GM12872 (cell line): ENCODE measurements at regions not wholly inside any gene's neighbourhood (a gene's known extent, or its start where the extent isn't known, plus 50 kb on each side); places are given as distances from the start of the nearest gene placed in this dataset.

ENCODE experiments used
- CTCF ChIP-seq: IDR thresholded peaks from 3 replicates; pipeline ENCODE4 v1.5.1; 2011; ENCODE audit warnings: low read depth, mild to moderate bottlenecking, low read length, moderate library complexity; ENCODE audit not compliant: insufficient read depth

- no peak for TF ChIP-seq CTCF
These were observed 198.1 kb upstream of the NCAM2 start for GRCh38 chr21:20800106-20800505.

DNA sequence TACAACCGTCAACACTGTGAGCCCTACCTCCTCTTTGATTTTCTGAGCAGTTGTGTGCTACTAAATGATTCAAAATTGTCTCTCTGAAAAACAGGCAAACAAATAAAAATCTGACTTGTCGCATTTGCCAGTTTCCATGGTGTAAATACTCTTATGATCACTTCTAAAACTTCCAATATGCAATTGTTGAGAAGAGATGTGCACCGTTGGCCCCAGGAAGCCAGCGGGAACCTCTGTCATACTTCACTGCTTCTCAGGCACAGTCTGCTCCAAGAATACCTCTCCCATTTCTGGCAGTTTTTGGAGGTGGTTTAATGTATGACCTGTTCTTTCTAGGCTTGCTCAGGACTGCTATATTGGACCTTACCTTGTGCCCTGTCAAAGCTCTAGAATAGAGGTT lies 196.0 kb upstream of the NCAM2 start:
- no peak for TF ChIP-seq CTCF

- no peak for TF ChIP-seq CTCF
These were observed 195.5 kb upstream of the NCAM2 start for GRCh38 chr21:20802631-20803260.

- TF ChIP-seq CTCF, result no peak
These were observed 186.5 kb upstream of the NCAM2 start for GRCh38 chr21:20811702-20812101.

- no peak for TF ChIP-seq CTCF
These were observed 184.1 kb upstream of the NCAM2 start for GRCh38 chr21:20814090-20814489.

- TF ChIP-seq CTCF, result no peak
These were observed 175.5 kb upstream of the NCAM2 start for GRCh38 chr21:20822666-20823065.

DNA sequence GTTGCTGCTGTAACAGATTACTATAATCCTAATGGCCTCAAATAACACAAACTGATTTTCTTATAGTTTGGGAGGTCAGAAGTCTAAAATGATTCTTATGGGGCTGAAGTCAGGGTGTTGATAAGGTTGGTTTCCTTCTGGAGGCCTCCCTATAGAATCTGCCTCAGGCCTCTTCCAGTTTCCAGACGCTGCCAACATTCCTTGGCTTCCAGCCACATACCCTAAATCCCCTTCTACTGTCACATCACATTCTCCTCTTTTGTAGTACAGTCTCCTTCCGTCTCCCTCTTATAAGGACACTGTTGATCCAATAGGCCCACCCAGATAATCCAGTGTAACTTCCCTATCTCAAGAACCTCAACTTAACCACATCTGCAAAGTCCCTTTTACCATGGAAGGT lies 145.3 kb upstream of the NCAM2 start:
- no peak for TF ChIP-seq CTCF

GRCh38 chr21:20856926-20857325 lies 141.3 kb upstream of the NCAM2 start:
- TF ChIP-seq CTCF, result no peak
